A673 (cell line): ENCODE measurements at regions not wholly inside any gene's neighbourhood (a gene's known extent, or its start where the extent isn't known, plus 50 kb on each side); places are given as distances from the start of the nearest gene placed in this dataset.

ENCODE experiments used
- BruUV-seq: library from RNA; stranded (reverse); fragments of 400-500 nt; replicated peaks from 2 replicates; lab custom pipeline; 2021; lab: Mats Ljungman, UMichigan
- CTCF ChIA-PET: fragments of 300-600 bp; sonication (Branson Sonifier 250); formaldehyde crosslinking; loops from one replicate; lab custom pipeline; 2022; ENCODE audit warnings: antibody characterized with exemption; lab: Charles Lee
- POLR2A ChIA-PET: fragments of 300-600 bp; sonication (Branson Sonifier 250); formaldehyde crosslinking; loops from one replicate; lab custom pipeline; 2022; ENCODE audit warnings: antibody characterized with exemption; ENCODE audit not compliant: low non-redundant PET; lab: Charles Lee
- DNase-seq: peaks from one replicate; pipeline ENCODE4 v3.0.0-alpha.2; 2015; ENCODE audit warnings: low spot score
- H3K27ac ChIP-seq: fragments of 200-600 bp; sonication (generic); 2 replicates; pipeline ENCODE4 v1.5.1; 2016; ENCODE audit warnings: mixed run types, low read depth, mild to moderate bottlenecking, mixed read lengths, antibody characterized with exemption, low read length; ENCODE audit not compliant: poor library complexity, severe bottlenecking
- H3K27me3 ChIP-seq: fragments of 200-600 bp; sonication (generic); replicated peaks from 2 replicates; pipeline ENCODE4 v1.6.1; 2017; ENCODE audit warnings: mixed run types, low read depth, mild to moderate bottlenecking, mixed read lengths, antibody characterized with exemption, low read length; ENCODE audit not compliant: insufficient read depth, poor library complexity
- H3K36me3 ChIP-seq: fragments of 200-600 bp; sonication (generic); 2 replicates; pipeline ENCODE4 v1.6.1; 2016; ENCODE audit warnings: mixed run types, mild to moderate bottlenecking, mixed read lengths, antibody characterized with exemption, low read length; ENCODE audit not compliant: insufficient read depth, poor library complexity, severe bottlenecking
- H3K4me1 ChIP-seq: fragments of 200-600 bp; sonication (generic); 2 replicates; pipeline ENCODE4 v1.6.1; 2017; ENCODE audit warnings: mixed run types, mild to moderate bottlenecking, mixed read lengths, antibody characterized with exemption, low read length; ENCODE audit not compliant: insufficient read depth, poor library complexity, severe bottlenecking
- H3K4me3 ChIP-seq: fragments of 200-600 bp; sonication (generic); 2 replicates; pipeline ENCODE4 v1.5.1; 2016; ENCODE audit warnings: low read depth, mixed run types, mild to moderate bottlenecking, mixed read lengths, low read length; ENCODE audit not compliant: poor library complexity, severe bottlenecking
- H3K9me3 ChIP-seq: fragments of 200-600 bp; sonication (generic); 2 replicates; pipeline ENCODE4 v1.6.1; 2016; ENCODE audit warnings: mixed run types, low read depth, mild to moderate bottlenecking, mixed read lengths, antibody characterized with exemption, low read length; ENCODE audit not compliant: poor library complexity, severe bottlenecking
- EZH2 ChIP-seq: fragments of 200-600 bp; sonication (generic); IDR thresholded peaks from 2 replicates; pipeline ENCODE4 v1.6.1; 2017; ENCODE audit warnings: borderline replicate concordance, low read depth, mild to moderate bottlenecking, mixed read lengths, antibody characterized with exemption, low read length; ENCODE audit not compliant: poor library complexity, severe bottlenecking
- intact Hi-C: fragments of 100-400 bp; cut with micrococcal nuclease; formaldehyde crosslinking; loops from one replicate; pipeline ENCODE4 v1.10.0; 2022; ENCODE audit not compliant: unreplicated experiment
- TF ChIP-seq, protein P1 (sequence below): fragments of 300-800, 200-600 bp; sonication (generic); conservative IDR thresholded peaks from 2 replicates; pipeline ENCODE4 v1.5.1; 2017; ENCODE audit warnings: low read depth, mild to moderate bottlenecking, antibody characterized with exemption, low read length, moderate library complexity, mixed read lengths

DNA sequence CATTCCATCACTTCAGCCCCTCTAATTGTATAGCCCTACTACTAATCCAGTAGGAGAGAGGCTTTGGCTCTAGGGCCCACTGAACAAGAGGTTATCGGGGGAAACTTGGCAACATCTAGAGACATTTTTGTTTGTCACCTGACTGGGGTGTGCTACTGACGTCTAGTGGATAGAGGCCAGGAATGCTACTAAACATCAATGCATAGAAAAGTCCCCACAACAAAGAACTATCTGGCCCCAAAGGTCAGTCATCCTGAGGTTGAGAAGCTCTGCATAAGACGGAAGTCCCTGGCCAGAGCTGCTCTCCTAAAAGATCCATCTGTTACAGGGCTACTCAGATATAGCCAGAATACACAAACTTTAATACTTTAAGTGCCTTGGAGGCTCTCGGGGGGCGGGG lies 570.6 kb upstream of the KLF4 start:
- H3K27me3 ChIP-seq, result no peaks in the 10 kb centered on the region
- POLR2A ChIA-PET, result no interaction called here
- no TSS peak for BruUV-seq
- TF ChIP-seq, protein P1, sequence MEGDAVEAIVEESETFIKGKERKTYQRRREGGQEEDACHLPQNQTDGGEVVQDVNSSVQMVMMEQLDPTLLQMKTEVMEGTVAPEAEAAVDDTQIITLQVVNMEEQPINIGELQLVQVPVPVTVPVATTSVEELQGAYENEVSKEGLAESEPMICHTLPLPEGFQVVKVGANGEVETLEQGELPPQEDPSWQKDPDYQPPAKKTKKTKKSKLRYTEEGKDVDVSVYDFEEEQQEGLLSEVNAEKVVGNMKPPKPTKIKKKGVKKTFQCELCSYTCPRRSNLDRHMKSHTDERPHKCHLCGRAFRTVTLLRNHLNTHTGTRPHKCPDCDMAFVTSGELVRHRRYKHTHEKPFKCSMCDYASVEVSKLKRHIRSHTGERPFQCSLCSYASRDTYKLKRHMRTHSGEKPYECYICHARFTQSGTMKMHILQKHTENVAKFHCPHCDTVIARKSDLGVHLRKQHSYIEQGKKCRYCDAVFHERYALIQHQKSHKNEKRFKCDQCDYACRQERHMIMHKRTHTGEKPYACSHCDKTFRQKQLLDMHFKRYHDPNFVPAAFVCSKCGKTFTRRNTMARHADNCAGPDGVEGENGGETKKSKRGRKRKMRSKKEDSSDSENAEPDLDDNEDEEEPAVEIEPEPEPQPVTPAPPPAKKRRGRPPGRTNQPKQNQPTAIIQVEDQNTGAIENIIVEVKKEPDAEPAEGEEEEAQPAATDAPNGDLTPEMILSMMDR, result no peak
- no peak for TF ChIP-seq EZH2
- no peak for DNase-seq
- intact Hi-C loops, result no loop called here
- H3K4me1 ChIP-seq, result no peaks in the 10 kb centered on the region
- no peak overlapping the region for H3K4me3 ChIP-seq
- no peaks in the 10 kb centered on the region for H3K36me3 ChIP-seq
- peaks cover 6% of the 10 kb centered on the region for H3K9me3 ChIP-seq
- H3K27ac ChIP-seq, result no peak overlapping the region
- CTCF ChIA-PET, result no interaction called here

DNA sequence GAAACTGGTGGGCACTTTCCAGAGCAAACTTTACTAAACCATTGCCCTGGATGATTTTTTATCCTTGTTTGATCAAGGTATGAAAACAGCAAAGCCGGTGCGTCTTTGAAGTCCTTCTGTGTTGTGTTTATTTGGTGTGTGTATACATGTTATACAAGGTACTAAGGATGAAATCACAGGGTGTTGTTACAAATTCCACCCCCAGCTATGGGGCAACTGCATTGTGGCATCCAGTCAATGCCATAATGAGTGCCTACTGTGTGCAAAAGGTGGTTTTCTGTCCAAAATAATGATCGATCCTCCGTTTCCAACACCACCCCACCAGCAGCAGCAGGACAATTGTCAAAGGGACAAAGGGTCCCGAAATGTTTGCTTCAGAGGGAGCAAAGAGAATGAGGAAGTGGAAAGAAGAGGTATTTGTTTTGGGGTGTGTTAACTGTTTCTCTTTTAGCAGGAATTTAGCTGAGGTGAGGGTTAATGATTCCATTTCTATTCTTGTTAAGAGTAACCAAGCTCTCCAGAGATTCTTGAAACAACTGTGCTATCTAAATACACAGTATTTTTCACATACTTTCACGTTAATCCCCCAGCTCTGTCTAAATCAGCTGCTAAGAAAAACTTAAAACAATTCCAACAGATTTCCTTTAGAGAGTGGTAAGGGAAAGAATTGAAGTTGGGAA lies 568.7 kb upstream of the KLF4 start:
- ChIA-PET POLR2A (no interaction called here), CTCF (no interaction called here)
- Histone ChIP-seq H3K9me3 (peaks cover 9% of the 10 kb centered on the region), H3K36me3 (no peaks in the 10 kb centered on the region), H3K27ac (no peak overlapping the region), H3K4me3 (no peak overlapping the region), H3K4me1 (no peaks in the 10 kb centered on the region), H3K27me3 (no peaks in the 10 kb centered on the region)
- TF ChIP-seq EZH2, result no peak
- TF ChIP-seq, protein P1, result no peak
- intact Hi-C loops, result no loop called here
- no TSS peak for BruUV-seq
- DNase-seq, result no peak

DNA sequence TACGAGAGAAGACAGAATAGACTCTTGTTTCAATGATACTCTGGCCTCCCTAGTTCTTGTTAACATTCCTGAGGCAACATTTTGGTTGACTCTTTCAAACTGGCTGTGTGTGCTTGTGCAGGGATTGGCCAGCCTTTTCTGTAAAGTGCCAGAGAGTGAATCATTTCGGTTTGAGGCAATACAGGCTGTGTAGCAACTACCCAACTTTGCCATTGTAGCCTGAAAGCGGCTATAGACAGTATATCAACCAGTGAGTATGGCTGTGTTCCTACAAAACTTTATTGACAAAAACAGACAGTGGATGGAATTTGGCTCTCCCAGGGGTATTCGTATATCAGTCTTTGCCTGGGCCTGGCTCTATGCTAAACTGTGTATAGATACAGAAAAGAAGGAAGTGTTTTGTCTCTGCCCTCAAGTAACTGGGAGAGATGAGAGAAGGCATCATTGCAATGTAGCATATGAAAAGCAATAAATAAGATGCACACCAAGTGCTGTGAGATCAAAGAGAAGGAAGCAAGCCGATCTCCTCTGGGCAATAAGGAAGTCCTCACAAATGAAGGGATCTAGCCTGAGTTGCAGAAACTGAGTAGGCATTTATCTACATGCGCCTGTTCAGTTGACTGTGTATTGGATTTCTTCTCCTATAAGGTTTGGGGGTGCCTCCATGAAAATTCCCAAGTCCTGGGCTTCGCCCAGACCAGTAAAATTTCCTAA lies 568.0 kb upstream of the KLF4 start:
- no TSS peak for BruUV-seq
- intact Hi-C loops, result no loop called here
- TF ChIP-seq, protein P1, result no peak
- TF ChIP-seq EZH2, result no peak
- peaks cover 10% of the 10 kb centered on the region for H3K9me3 ChIP-seq
- ChIA-PET POLR2A (no interaction called here), CTCF (no interaction called here)
- no peaks in the 10 kb centered on the region for H3K36me3 ChIP-seq
- DNase-seq, result no peak
- H3K27me3 ChIP-seq, result no peaks in the 10 kb centered on the region
- H3K4me1 ChIP-seq, result no peaks in the 10 kb centered on the region
- H3K27ac ChIP-seq, result no peak overlapping the region
- no peak overlapping the region for H3K4me3 ChIP-seq
